ENCODE measurements at regions not wholly inside any gene's neighbourhood (a gene's known extent, or its start where the extent isn't known, plus 50 kb on each side); places are given as distances from the start of the nearest gene placed in this dataset.

- H3K27ac Mint-ChIP-seq, result no peak overlapping the region
- H3K36me3 Mint-ChIP-seq (ENCODE audit: low read depth), result no peaks in the 10 kb centered on the region
- no peak for DNase-seq
- H3K4me1 Mint-ChIP-seq (ENCODE audit: low read depth), result no peaks in the 10 kb centered on the region
- no peak overlapping the region for H3K4me3 Mint-ChIP-seq
- H3K9me3 Mint-ChIP-seq, result peaks cover 21% of the 10 kb centered on the region
- no peaks in the 10 kb centered on the region for H3K27me3 Mint-ChIP-seq (ENCODE audit: insufficient read depth)
- TF ChIP-seq CTCF (IDR thresholded peaks at IDR 0.05), result no peak
Observed at GRCh38 chrX:88439935-88440334, 307.1 kb upstream of the CPXCR1 start.
